Osteoblast (primary cell): ENCODE measurements at regions not wholly inside any gene's neighbourhood (a gene's known extent, or its start where the extent isn't known, plus 50 kb on each side); places are given as distances from the start of the nearest gene placed in this dataset.

Experiments
- DNase-seq: peaks from one replicate; pipeline ENCODE4 v3.0.0; 2011; ENCODE audit warnings: low spot score, mixed read lengths; ENCODE audit not compliant: insufficient read length; ENCODE audit errors: missing footprints
- H2AFZ ChIP-seq: 2 replicates; pipeline ENCODE4 v1.6.0; 2011; ENCODE audit warnings: mild to moderate bottlenecking, low read length
- H3K27ac ChIP-seq: 2 replicates; pipeline ENCODE4 v1.5.1; 2011; ENCODE audit warnings: mild to moderate bottlenecking, low read depth, low read length, moderate library complexity
- H3K27me3 ChIP-seq: 2 replicates; pipeline ENCODE4 v1.6.0; 2012; ENCODE audit warnings: mild to moderate bottlenecking, control low read depth, inconsistent platforms, low read length, moderate library complexity; ENCODE audit not compliant: insufficient read depth
- H3K36me3 ChIP-seq: 2 replicates; pipeline ENCODE4 v1.5.1; 2011; ENCODE audit warnings: mild to moderate bottlenecking, low read length, control low read depth, moderate library complexity; ENCODE audit not compliant: insufficient read depth
- H3K4me1 ChIP-seq: 2 replicates; pipeline ENCODE4 v1.5.1; 2011; ENCODE audit warnings: mild to moderate bottlenecking, low read length, control low read depth, moderate library complexity; ENCODE audit not compliant: insufficient read depth
- H3K4me2 ChIP-seq: 2 replicates; pipeline ENCODE4 v1.6.0; 2011; ENCODE audit warnings: mild to moderate bottlenecking, low read length; ENCODE audit not compliant: insufficient read depth
- H3K4me3 ChIP-seq: fragments of 200-600 bp; sonication (generic); 3 replicates; pipeline ENCODE4 v1.5.1; 2012; ENCODE audit warnings: mild to moderate bottlenecking, low read length, inconsistent platforms; ENCODE audit not compliant: insufficient read depth
- H3K79me2 ChIP-seq: 2 replicates; pipeline ENCODE4 v1.6.0; 2012; ENCODE audit warnings: mild to moderate bottlenecking, low read length, control low read depth, inconsistent platforms; ENCODE audit not compliant: insufficient read depth
- H3K9me3 ChIP-seq: 2 replicates; pipeline ENCODE4 v1.5.1; 2011; ENCODE audit warnings: low read depth, low read length, control low read depth
- H4K20me1 ChIP-seq: 2 replicates; pipeline ENCODE4 v1.6.0; 2012; ENCODE audit warnings: mild to moderate bottlenecking, low read length, control low read depth; ENCODE audit not compliant: insufficient read depth
- TF ChIP-seq, protein P1 (sequence below): IDR thresholded peaks from 2 replicates; pipeline ENCODE4 v1.5.1; 2011; ENCODE audit warnings: mild to moderate bottlenecking, low read depth, low read length, moderate library complexity; ENCODE audit errors: extremely low read depth

- no peaks in the 10 kb centered on the region for H3K27me3 ChIP-seq
- TF ChIP-seq, protein P1, sequence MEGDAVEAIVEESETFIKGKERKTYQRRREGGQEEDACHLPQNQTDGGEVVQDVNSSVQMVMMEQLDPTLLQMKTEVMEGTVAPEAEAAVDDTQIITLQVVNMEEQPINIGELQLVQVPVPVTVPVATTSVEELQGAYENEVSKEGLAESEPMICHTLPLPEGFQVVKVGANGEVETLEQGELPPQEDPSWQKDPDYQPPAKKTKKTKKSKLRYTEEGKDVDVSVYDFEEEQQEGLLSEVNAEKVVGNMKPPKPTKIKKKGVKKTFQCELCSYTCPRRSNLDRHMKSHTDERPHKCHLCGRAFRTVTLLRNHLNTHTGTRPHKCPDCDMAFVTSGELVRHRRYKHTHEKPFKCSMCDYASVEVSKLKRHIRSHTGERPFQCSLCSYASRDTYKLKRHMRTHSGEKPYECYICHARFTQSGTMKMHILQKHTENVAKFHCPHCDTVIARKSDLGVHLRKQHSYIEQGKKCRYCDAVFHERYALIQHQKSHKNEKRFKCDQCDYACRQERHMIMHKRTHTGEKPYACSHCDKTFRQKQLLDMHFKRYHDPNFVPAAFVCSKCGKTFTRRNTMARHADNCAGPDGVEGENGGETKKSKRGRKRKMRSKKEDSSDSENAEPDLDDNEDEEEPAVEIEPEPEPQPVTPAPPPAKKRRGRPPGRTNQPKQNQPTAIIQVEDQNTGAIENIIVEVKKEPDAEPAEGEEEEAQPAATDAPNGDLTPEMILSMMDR: no peak
- H3K36me3 ChIP-seq: no peaks in the 10 kb centered on the region
- no peak for DNase-seq
- H3K9me3 ChIP-seq: no peaks in the 10 kb centered on the region
- no peak overlapping the region for H3K4me2 ChIP-seq
- H3K79me2 ChIP-seq: no peaks in the 10 kb centered on the region
- no peak overlapping the region for H2AFZ ChIP-seq
- H3K27ac ChIP-seq: no peak overlapping the region
- H3K4me1 ChIP-seq: no peaks in the 10 kb centered on the region
- no peaks in the 10 kb centered on the region for H4K20me1 ChIP-seq
- no peak overlapping the region for H3K4me3 ChIP-seq
Observed at GRCh38 chr16:6495486-6496210, 837.0 kb upstream of the RBFOX1 start.

DNA sequence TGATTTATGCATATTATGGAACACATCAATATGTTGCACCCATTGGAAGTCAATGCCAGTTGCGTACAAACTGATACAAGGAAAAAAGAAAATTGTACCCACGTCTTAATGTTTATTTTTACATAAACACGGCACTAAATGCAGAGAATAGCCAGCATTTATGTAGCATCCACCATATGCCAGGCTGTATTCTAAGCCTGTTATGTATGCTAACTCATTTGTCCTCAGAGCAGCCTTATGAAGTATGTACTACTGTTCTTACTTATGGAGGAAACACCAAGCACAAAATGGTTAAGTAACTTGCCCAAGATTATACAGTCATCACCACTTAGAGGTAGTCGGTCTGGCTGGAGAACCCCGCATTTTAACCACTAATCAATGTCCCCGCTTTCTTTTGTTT is 837.9 kb upstream of the RBFOX1 start:
- no peaks in the 10 kb centered on the region for H4K20me1 ChIP-seq
- H3K4me1 ChIP-seq: no peaks in the 10 kb centered on the region
- no peaks in the 10 kb centered on the region for H3K27me3 ChIP-seq
- no peaks in the 10 kb centered on the region for H3K79me2 ChIP-seq
- no peak overlapping the region for H3K27ac ChIP-seq
- DNase-seq: no peak
- TF ChIP-seq, protein P1: no peak
- H3K36me3 ChIP-seq: no peaks in the 10 kb centered on the region
- no peak overlapping the region for H2AFZ ChIP-seq
- peaks cover 2% of the 10 kb centered on the region for H3K9me3 ChIP-seq
- no peak overlapping the region for H3K4me2 ChIP-seq
- H3K4me3 ChIP-seq: no peak overlapping the region

GRCh38 chr16:6493555-6493954 is 839.1 kb upstream of the RBFOX1 start:
- TF ChIP-seq, protein P1: no peak
- Histone ChIP-seq H3K4me3 (no peak overlapping the region), H3K79me2 (no peaks in the 10 kb centered on the region), H3K4me2 (no peak overlapping the region), H3K27ac (no peak overlapping the region), H3K4me1 (no peaks in the 10 kb centered on the region), H4K20me1 (no peaks in the 10 kb centered on the region), H3K27me3 (no peaks in the 10 kb centered on the region), H3K36me3 (no peaks in the 10 kb centered on the region), H2AFZ (no peak overlapping the region), H3K9me3 (peaks cover 2% of the 10 kb centered on the region)
- DNase-seq: no peak

DNA sequence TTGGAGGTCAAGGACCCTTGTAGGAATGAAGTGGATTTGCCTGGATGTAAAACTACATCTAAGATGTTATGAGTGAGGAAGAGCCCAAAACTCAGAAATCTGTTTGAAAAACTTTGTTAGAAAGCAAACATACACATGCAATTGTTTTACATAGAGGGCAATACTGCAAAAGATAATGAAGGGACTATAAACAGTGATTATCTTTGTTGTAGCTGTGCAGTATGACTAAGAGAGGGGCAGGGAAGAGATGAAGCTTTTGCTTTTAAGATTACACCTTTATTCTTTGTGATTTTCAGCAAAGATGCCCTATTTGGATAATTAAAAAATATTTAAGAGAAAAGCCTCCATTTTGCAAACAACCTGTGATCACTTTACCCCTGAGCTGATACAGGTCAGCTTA is 839.9 kb upstream of the RBFOX1 start:
- TF ChIP-seq, protein P1: no peak
- Histone ChIP-seq H3K4me3 (no peak overlapping the region), H4K20me1 (no peaks in the 10 kb centered on the region), H2AFZ (no peak overlapping the region), H3K9me3 (peaks cover 2% of the 10 kb centered on the region), H3K27ac (no peak overlapping the region), H3K79me2 (no peaks in the 10 kb centered on the region), H3K4me2 (no peak overlapping the region), H3K4me1 (no peaks in the 10 kb centered on the region), H3K36me3 (no peaks in the 10 kb centered on the region), H3K27me3 (no peaks in the 10 kb centered on the region)
- DNase-seq: no peak
